Pancreas (tissue), 10 donors: ENCODE measurements at regions not wholly inside any gene's neighbourhood (a gene's known extent, or its start where the extent isn't known, plus 50 kb on each side); places are given as distances from the start of the nearest gene placed in this dataset.

Experiments
- ATAC-seq, 4 donors: fragments of 200-7000 bp; cut with Tn5 transposase; one replicate each; pipeline versions ENCODE4 v1.8.0 to v1.9.1; 2020; ENCODE audit warnings: mild to moderate bottlenecking in 4 of 4, moderate library complexity in 4 of 4
- DNase-seq, 6 donors: peaks; one replicate each; pipeline ENCODE4 v3.0.0-alpha.2; 2020
- FAIRE-seq: peaks from 2 replicates; lab custom pipeline; 2012; peaks lifted over from hg19 to GRCh38; lab: Jason Lieb, UNC
- H3K27ac ChIP-seq, 4 donors: fragments of 200-600 bp; sonication (generic); 1 replicate in 3 of 4; 2 replicates in 1 of 4; pipeline versions ENCODE4 v1.5.0 to v1.8.0; 2020
- H3K27me3 ChIP-seq, 4 donors: fragments of 200-600 bp; one replicate each; pipeline ENCODE4 v1.8.0; 2021
- H3K36me3 ChIP-seq, 3 donors: fragments of 200-600 bp; sonication (generic) in 1 of 3; one replicate each; pipeline versions ENCODE4 v1.5.0 to v1.8.0; 2020 to 2021
- H3K4me1 ChIP-seq, 3 donors: fragments of 200-600 bp; one replicate each; pipeline ENCODE4 v1.8.0; 2021
- H3K4me3 ChIP-seq, 4 donors: fragments of 200-600 bp; sonication (generic) in 2 of 4; one replicate each; pipeline versions ENCODE4 v1.5.0 to v1.8.0; 2020 to 2021
- H3K9me3 ChIP-seq, 4 donors: fragments of 200-600 bp; one replicate each; pipeline ENCODE4 v1.8.0; 2021
- WGBS, 2 donors: extraction: QIAGEN DNeasy Blood & Tissue Kit; methylation state at CpG; one replicate each; pipeline ENCODE4 v1.1.7; 2013; 5-methylcytosine and 5-hydroxymethylcytosine counted together
- intact Hi-C, 3 donors: fragments of 100-400 bp; cut with DNase I; formaldehyde crosslinking; loops; one replicate each; pipeline versions ENCODE4 v1.11.1 to v1.14.2; 2022
- TF ChIP-seq, protein P1 (sequence below), 4 donors: fragments of 200-600 bp; sonication (generic) in 3 of 4; IDR thresholded peaks; one replicate each; pipeline versions ENCODE4 v1.5.0 to v1.8.0; 2021; ENCODE audit warnings: antibody characterized with exemption in 4 of 4
- donor health status: healthy with polysubstance abuse.
- donor health status: DM: no; HTN: no; CAD: no; lungs with moderate emphysema.
- donor health status: DM: no; HTN: no; CAD: no.
- donor health status: control.
- donor health status: control.
- donor health status: Bipolar disorder and iron deficiency.
- donor health status: DM: yes; HTN: yes; CAD: no.
- donor health status: DM: no; HTN: no; CAD: no.
- donor health status: DM: no; HTN: no; CAD: no.
- donor health status: DM: yes; HTN: yes; CAD: no.

DNA sequence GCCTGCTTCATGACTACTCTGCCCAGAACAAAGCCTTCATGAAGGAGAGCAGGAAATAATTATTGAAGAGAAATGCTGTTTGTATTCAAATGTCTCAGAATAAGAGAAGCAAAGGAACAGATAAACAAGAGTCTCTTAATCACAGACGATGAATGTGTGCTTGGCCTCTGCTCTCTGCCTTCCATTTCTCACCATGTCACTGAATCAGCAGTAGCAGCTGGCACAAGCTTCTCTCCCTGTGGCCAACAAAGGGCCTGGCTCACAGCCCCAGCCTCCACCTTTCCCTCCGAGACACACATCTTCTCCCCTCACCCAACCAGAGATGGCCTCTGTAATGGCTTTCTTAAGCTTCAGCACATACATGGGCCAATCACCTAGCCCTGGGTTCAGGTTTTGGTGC is 128.1 kb upstream of the SLIT3 start:
- Histone ChIP-seq H3K27me3 (no peaks in the 10 kb centered on the region), H3K27ac (no peak overlapping the region), H3K9me3 (no peaks in the 10 kb centered on the region), H3K4me1 (no peaks in the 10 kb centered on the region), H3K4me3 (no peak overlapping the region), H3K36me3 (no peaks in the 10 kb centered on the region)
- FAIRE-seq, result no peak
- TF ChIP-seq, protein P1, sequence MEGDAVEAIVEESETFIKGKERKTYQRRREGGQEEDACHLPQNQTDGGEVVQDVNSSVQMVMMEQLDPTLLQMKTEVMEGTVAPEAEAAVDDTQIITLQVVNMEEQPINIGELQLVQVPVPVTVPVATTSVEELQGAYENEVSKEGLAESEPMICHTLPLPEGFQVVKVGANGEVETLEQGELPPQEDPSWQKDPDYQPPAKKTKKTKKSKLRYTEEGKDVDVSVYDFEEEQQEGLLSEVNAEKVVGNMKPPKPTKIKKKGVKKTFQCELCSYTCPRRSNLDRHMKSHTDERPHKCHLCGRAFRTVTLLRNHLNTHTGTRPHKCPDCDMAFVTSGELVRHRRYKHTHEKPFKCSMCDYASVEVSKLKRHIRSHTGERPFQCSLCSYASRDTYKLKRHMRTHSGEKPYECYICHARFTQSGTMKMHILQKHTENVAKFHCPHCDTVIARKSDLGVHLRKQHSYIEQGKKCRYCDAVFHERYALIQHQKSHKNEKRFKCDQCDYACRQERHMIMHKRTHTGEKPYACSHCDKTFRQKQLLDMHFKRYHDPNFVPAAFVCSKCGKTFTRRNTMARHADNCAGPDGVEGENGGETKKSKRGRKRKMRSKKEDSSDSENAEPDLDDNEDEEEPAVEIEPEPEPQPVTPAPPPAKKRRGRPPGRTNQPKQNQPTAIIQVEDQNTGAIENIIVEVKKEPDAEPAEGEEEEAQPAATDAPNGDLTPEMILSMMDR (IDR thresholded peaks at IDR 0.05), result no peak
- DNase-seq, result no peak
- WGBS, 2 donors, result 56 to 61% methylated on average over 2 of the region's 2 CpGs
- intact Hi-C loops, result no loop called here
- no peak for ATAC-seq

DNA sequence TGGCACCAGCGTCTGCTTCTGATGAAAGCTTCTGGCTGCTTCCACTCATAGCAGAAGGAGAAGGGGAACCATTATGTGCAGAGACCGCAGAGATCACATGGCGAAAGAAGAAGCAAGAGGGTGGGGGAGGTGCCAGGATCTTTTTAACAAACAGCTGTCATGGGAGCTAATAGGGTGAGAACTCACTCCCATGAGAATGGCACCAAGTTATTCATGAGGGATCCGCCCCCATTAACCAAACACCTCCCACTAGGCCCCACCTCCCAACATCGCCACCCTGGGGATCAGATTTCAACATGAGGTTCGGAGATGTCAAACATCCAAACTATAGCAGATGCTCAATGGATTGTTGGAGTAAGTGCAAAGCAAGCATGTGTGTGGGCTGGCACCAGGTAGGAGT is 125.8 kb upstream of the SLIT3 start:
- Histone ChIP-seq H3K4me3 (no peak overlapping the region), H3K27me3 (no peaks in the 10 kb centered on the region), H3K27ac (no peak overlapping the region), H3K36me3 (no peaks in the 10 kb centered on the region), H3K4me1 (peaks cover 0 to 2% (median 0%) of the 10 kb centered on the region in 3 donors), H3K9me3 (no peaks in the 10 kb centered on the region)
- 88 to 95% methylated on average over 6 of the region's 6 CpGs for WGBS, 2 donors
- no peak for ATAC-seq
- TF ChIP-seq, protein P1 (IDR thresholded peaks at IDR 0.05), result no peak
- intact Hi-C loops, result no loop called here
- no peak for DNase-seq
- no peak for FAIRE-seq

DNA sequence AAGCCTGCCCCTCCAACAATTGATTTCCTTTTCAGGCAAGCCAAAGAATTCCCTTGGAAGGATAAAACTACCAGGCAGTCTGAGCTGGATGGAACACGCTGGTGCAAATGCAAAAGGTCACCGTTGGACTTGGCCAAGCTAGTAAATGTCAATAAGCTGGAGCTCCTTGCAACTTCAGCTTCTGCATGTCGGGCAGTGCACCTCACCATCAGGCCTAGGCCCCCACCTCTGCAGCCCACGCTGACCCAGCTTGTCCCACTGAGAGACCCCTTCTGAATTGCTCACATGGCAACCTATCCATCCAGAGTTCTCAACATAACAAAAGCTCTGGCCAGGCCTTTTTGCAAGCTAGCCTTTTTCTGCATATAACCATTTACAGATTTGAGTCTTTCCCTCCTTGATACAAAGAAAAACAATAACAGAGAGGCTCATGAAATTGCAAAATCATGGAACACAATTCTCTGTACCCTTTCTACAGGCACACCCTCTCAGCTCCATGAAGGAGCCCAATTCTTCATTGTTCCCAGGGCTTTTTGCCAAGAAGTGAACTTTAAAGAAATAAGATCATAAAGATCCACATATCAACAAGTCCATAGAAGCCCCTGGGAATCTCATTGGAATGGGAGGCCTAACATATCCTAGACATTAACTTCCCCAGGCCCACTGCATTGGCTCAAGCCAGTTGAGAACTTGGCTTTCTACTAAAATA is 123.9 kb upstream of the SLIT3 start:
- Histone ChIP-seq H3K27ac (no peak overlapping the region), H3K27me3 (no peaks in the 10 kb centered on the region), H3K9me3 (no peaks in the 10 kb centered on the region), H3K4me3 (no peak overlapping the region), H3K36me3 (no peaks in the 10 kb centered on the region), H3K4me1 (peaks cover 0 to 3% (median 0%) of the 10 kb centered on the region in 3 donors)
- FAIRE-seq (no peak), DNase-seq (no peak), ATAC-seq (no peak)
- intact Hi-C loops, result no loop called here
- 84 to 85% methylated on average over 4 of the region's 4 CpGs for WGBS, 2 donors
- TF ChIP-seq, protein P1 (IDR thresholded peaks at IDR 0.05), result no peak

DNA sequence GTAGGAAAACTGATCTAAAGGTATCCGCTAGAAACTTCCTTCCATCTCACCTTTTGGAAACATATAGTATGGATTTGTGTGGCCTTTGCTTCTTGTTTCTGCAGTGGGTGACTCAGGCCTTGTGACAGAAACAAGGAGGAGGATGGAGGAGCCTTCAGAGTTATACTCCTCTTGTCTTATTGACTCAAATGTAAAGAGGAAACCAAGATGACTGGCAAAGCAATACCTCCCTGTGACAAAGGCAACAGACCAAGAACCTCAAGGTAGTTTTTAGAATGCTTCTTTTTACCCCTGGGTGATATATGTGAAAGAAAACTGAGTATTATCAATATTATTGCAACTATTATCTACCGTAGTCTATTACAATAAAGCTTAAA is 123.3 kb upstream of the SLIT3 start:
- no peak for DNase-seq
- H3K27me3 ChIP-seq, result no peaks in the 10 kb centered on the region
- ATAC-seq, result no peak
- 92 to 93% methylated on average over 2 of the region's 2 CpGs for WGBS, 2 donors
- H3K4me1 ChIP-seq, result peaks cover 0 to 3% (median 0%) of the 10 kb centered on the region in 3 donors
- H3K27ac ChIP-seq, result no peak overlapping the region
- H3K4me3 ChIP-seq, result no peak overlapping the region
- intact Hi-C loops, result no loop called here
- no peaks in the 10 kb centered on the region for H3K9me3 ChIP-seq
- TF ChIP-seq, protein P1 (IDR thresholded peaks at IDR 0.05), result no peak
- no peaks in the 10 kb centered on the region for H3K36me3 ChIP-seq
- no peak for FAIRE-seq

DNA sequence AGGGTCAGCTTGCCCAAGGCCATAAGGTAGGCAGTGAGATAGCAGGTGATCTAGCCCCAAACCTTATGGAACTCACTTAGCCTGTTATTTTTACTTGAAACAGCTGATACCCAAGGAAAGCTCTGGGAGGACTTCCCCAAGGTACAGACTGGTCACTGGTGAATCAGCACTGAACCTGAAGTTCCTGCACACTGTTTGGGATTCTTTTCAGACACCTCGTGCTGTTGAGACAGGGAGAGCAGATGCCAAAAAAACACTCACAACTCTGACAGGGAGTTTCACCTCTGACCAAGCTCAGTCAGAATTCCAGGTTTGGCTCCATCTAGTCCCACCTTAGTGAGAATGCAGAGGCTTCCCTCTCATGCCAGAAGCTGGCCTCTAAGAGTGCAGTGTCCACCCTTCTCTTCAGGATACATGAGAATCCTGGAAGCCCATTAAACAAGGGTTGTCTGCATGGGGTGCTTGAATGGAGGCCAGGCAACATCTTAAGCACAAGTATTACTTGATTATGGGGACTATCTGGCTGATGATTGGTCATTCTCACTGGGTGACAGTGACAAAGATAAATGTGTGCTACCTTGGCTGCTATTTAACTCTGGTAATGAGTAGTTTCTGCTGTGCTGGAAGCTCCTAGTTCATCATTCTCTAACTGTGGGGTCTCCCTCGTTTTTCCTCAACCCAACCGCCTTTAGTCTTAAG is 122.8 kb upstream of the SLIT3 start:
- WGBS, 2 donors, result 71% methylated on average over 3 of the region's 3 CpGs
- intact Hi-C loops, result no loop called here
- Histone ChIP-seq H3K27me3 (no peaks in the 10 kb centered on the region), H3K9me3 (no peaks in the 10 kb centered on the region), H3K27ac (no peak overlapping the region), H3K36me3 (no peaks in the 10 kb centered on the region), H3K4me1 (peaks cover 0 to 3% (median 0%) of the 10 kb centered on the region in 3 donors), H3K4me3 (no peak overlapping the region)
- ATAC-seq, result no peak
- TF ChIP-seq, protein P1 (IDR thresholded peaks at IDR 0.05), result no peak
- no peak for DNase-seq
- no peak for FAIRE-seq
